Right lobe of liver (tissue), 4 donors: ENCODE measurements at regions not wholly inside any gene's neighbourhood (a gene's known extent, or its start where the extent isn't known, plus 50 kb on each side); places are given as distances from the start of the nearest gene placed in this dataset.

Source experiments
- CTCF ChIP-seq, 4 donors: fragments of 200-600 bp in 3 of 4; fragments of 450-650 bp in 1 of 4; IDR thresholded peaks; one replicate each; pipeline versions ENCODE4 v1.5.1 to v1.8.0; 2016 to 2022; ENCODE audit warnings: antibody characterized with exemption in 4 of 4, mild to moderate bottlenecking in 2 of 4
- POLR2A ChIP-seq: fragments of 450-650 bp; IDR thresholded peaks from one replicate; pipeline ENCODE4 v1.6.1; 2017; ENCODE audit warnings: antibody characterized with exemption, mild to moderate bottlenecking
- donor health status: DM: no; HTN: no; CAD: no.
- donor health status: DM: no; HTN: no; CAD: no.
- donor health status: DM: no; HTN: yes; CAD: no.

- no peak for TF ChIP-seq CTCF (IDR thresholded peaks at IDR 0.05)
- TF ChIP-seq POLR2A, result no peak
These were observed 261.6 kb downstream of the SKIDA1 start for GRCh38 chr10:21263839-21264238.
